PFSK-1 (cell line): ENCODE measurements at regions not wholly inside any gene's neighbourhood (a gene's known extent, or its start where the extent isn't known, plus 50 kb on each side); places are given as distances from the start of the nearest gene placed in this dataset.

Experiments used
- REST ChIP-seq, 2 experiments: IDR thresholded peaks; 2 replicates each; pipeline versions ENCODE4 v1.6.1 to v1.8.0; 2011 to 2012; ENCODE audit warnings: low read depth in 2 of 2, low read length in 2 of 2, control low read depth in 1 of 2, inconsistent platforms in 1 of 2, mild to moderate bottlenecking in 1 of 2, moderate library complexity in 1 of 2; ENCODE audit not compliant: insufficient read depth in 1 of 2
- TAF1 ChIP-seq: IDR thresholded peaks from 2 replicates; pipeline ENCODE4 v1.6.1; 2012; ENCODE audit warnings: low read length, control low read depth, borderline replicate concordance; ENCODE audit not compliant: insufficient read depth

GRCh38 chr2:160715428-160715827 lies 221.8 kb upstream of the RBMS1 start:
- TF ChIP-seq REST (IDR thresholded peaks at IDR 0.05; ENCODE audit: insufficient read depth in 1 of 2, low read depth in 2 of 2, low read length in 2 of 2): no peak
- no peak for TF ChIP-seq TAF1
